Neural progenitor cell (in vitro differentiated cells): ENCODE measurements at regions not wholly inside any gene's neighbourhood (a gene's known extent, or its start where the extent isn't known, plus 50 kb on each side); places are given as distances from the start of the nearest gene placed in this dataset.

ENCODE experiments used
- DNase-seq: peaks from one replicate; pipeline ENCODE4 v3.0.0-alpha.2; 2016; ENCODE audit warnings: low spot score
- H2AFZ ChIP-seq: fragments of 200-600 bp; sonication (generic); replicated peaks from 2 replicates; pipeline ENCODE4 v1.6.1; 2016; ENCODE audit warnings: antibody characterized with exemption
- H3F3A ChIP-seq: fragments of 200-600 bp; sonication (generic); 2 replicates; pipeline ENCODE4 v1.6.1; 2016; ENCODE audit warnings: antibody characterized with exemption, low read depth
- H3K27ac ChIP-seq: fragments of 200-600 bp; sonication (generic); 2 replicates; pipeline ENCODE4 v1.5.1; 2016; ENCODE audit warnings: mild to moderate bottlenecking
- H3K27me3 ChIP-seq: fragments of 200-600 bp; sonication (generic); 2 replicates; pipeline ENCODE4 v1.6.1; 2016; ENCODE audit warnings: mild to moderate bottlenecking, moderate library complexity
- H3K36me3 ChIP-seq: fragments of 200-600 bp; sonication (generic); 2 replicates; pipeline ENCODE4 v1.5.1; 2016
- H3K4me1 ChIP-seq: fragments of 200-600 bp; sonication (generic); 2 replicates; pipeline ENCODE4 v1.6.1; 2016; ENCODE audit warnings: mixed run types
- H3K4me2 ChIP-seq: fragments of 200-600 bp; sonication (generic); 2 replicates; pipeline ENCODE4 v1.6.1; 2016
- H3K4me3 ChIP-seq: fragments of 200-600 bp; sonication (generic); 2 replicates; pipeline ENCODE4 v1.5.1; 2016
- H3K79me2 ChIP-seq: fragments of 200-600 bp; sonication (generic); 2 replicates; pipeline ENCODE4 v1.6.1; 2016; ENCODE audit warnings: low read depth
- H3K9ac ChIP-seq: fragments of 200-600 bp; sonication (generic); 2 replicates; pipeline ENCODE4 v1.6.1; 2016
- H3K9me3 ChIP-seq: fragments of 200-600 bp; sonication (generic); 2 replicates; pipeline ENCODE4 v1.5.1; 2016; ENCODE audit warnings: low read depth
- H4K20me1 ChIP-seq: fragments of 200-600 bp; sonication (generic); 2 replicates; pipeline ENCODE4 v1.6.1; 2016; ENCODE audit warnings: low read depth
- H3K27ac Mint-ChIP-seq: 3 replicates; pipeline ENCODE4 v1.8.0; 2021; ENCODE audit warnings: mixed read lengths
- H3K27me3 Mint-ChIP-seq: 2 replicates; pipeline ENCODE4 v1.8.0; 2022; ENCODE audit warnings: low read depth, mild to moderate bottlenecking, inconsistent platforms, moderate library complexity, mixed read lengths; ENCODE audit not compliant: insufficient read depth
- H3K36me3 Mint-ChIP-seq: 3 replicates; pipeline ENCODE4 v1.8.0; 2021; ENCODE audit warnings: mixed read lengths
- H3K4me1 Mint-ChIP-seq: 3 replicates; pipeline ENCODE4 v1.8.0; 2021; ENCODE audit warnings: mixed read lengths
- H3K4me3 Mint-ChIP-seq: 3 replicates; pipeline ENCODE4 v1.8.0; 2021; ENCODE audit warnings: mild to moderate bottlenecking, moderate library complexity, mixed read lengths
- H3K9me3 Mint-ChIP-seq: 3 replicates; pipeline ENCODE4 v1.8.0; 2020; ENCODE audit warnings: mixed read lengths
- CTCF ChIP-seq: fragments of 200-600 bp; sonication (generic); IDR thresholded peaks from 2 replicates; pipeline ENCODE4 v1.5.1; 2017; ENCODE audit warnings: antibody characterized with exemption, mild to moderate bottlenecking
- EZH2 ChIP-seq: fragments of 200-600 bp; sonication (generic); IDR thresholded peaks from 2 replicates; pipeline ENCODE4 v1.6.1; 2017; ENCODE audit warnings: antibody characterized with exemption, mild to moderate bottlenecking, moderate library complexity
- EZH2phosphoT487 ChIP-seq: fragments of 200-600 bp; sonication (generic); IDR thresholded peaks from 2 replicates; pipeline ENCODE4 v1.6.1; 2017; ENCODE audit warnings: antibody characterized with exemption

GRCh38 chr15:96699871-96700401, 369.4 kb downstream of the NR2F2 start:
- H3K4me3 ChIP-seq: no peak overlapping the region
- H3K36me3 Mint-ChIP-seq: no peaks in the 10 kb centered on the region
- H3F3A ChIP-seq: peaks cover 59% of the 10 kb centered on the region
- H3K9me3 Mint-ChIP-seq: no peaks in the 10 kb centered on the region
- H2AFZ ChIP-seq: no peak overlapping the region
- no peaks in the 10 kb centered on the region for H3K27me3 ChIP-seq
- H4K20me1 ChIP-seq: no peaks in the 10 kb centered on the region
- H3K27ac Mint-ChIP-seq: no peak overlapping the region
- peak; percentile 69 for DNase-seq
- no peaks in the 10 kb centered on the region for H3K9me3 ChIP-seq
- no peaks in the 10 kb centered on the region for H3K36me3 ChIP-seq
- peaks cover 71% of the 10 kb centered on the region for H3K4me1 ChIP-seq
- TF ChIP-seq EZH2phosphoT487 (no peak), EZH2 (no peak), CTCF (no peak)
- peaks cover 57% of the 10 kb centered on the region for H3K4me1 Mint-ChIP-seq
- H3K27me3 Mint-ChIP-seq: peaks cover 36% of the 10 kb centered on the region
- no peaks in the 10 kb centered on the region for H3K79me2 ChIP-seq
- no peak overlapping the region for H3K4me3 Mint-ChIP-seq
- peak overlapping the region; percentile 73 for H3K4me2 ChIP-seq
- H3K27ac ChIP-seq: peak overlapping the region; percentile 62
- no peak overlapping the region for H3K9ac ChIP-seq

DNA sequence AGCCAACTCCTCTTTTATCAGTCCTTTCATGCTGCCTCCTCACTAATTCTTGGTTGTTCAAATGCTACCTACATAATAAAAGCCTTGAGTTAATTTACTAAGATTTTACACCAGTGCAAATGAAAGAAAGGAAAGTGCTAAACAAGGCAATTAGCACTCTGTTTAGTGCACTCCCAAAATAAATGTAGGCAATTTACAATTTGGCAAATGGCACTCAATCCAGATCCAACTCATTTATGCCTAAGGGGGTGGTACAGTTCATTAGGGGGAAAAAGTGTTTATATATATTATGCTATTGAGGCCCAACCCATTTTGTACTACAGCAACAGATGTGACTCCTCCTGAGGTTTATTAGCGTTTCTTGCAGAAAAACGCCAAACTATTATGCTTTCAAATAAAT, 370.1 kb downstream of the NR2F2 start:
- H3F3A ChIP-seq: peaks cover 64% of the 10 kb centered on the region
- H3K36me3 ChIP-seq: no peaks in the 10 kb centered on the region
- no peaks in the 10 kb centered on the region for H3K27me3 ChIP-seq
- no peak for TF ChIP-seq EZH2
- no peak for TF ChIP-seq CTCF
- no peak for TF ChIP-seq EZH2phosphoT487
- Mint-ChIP-seq H3K9me3 (no peaks in the 10 kb centered on the region), H3K36me3 (no peaks in the 10 kb centered on the region), H3K27me3 (peaks cover 32% of the 10 kb centered on the region), H3K4me3 (no peak overlapping the region), H3K27ac (no peak overlapping the region), H3K4me1 (peaks cover 56% of the 10 kb centered on the region)
- H3K9ac ChIP-seq: no peak overlapping the region
- H3K4me2 ChIP-seq: peak overlapping the region; percentile 73
- H4K20me1 ChIP-seq: no peaks in the 10 kb centered on the region
- peaks cover 71% of the 10 kb centered on the region for H3K4me1 ChIP-seq
- no peaks in the 10 kb centered on the region for H3K9me3 ChIP-seq
- no peak overlapping the region for H3K27ac ChIP-seq
- H3K4me3 ChIP-seq: no peak overlapping the region
- no peak overlapping the region for H2AFZ ChIP-seq
- H3K79me2 ChIP-seq: no peaks in the 10 kb centered on the region
- DNase-seq: no peak

- Histone ChIP-seq H3K27ac (no peak overlapping the region), H3K27me3 (no peaks in the 10 kb centered on the region), H3F3A (peaks cover 64% of the 10 kb centered on the region), H3K79me2 (no peaks in the 10 kb centered on the region), H3K4me2 (peak overlapping the region; percentile 73), H2AFZ (no peak overlapping the region), H3K4me3 (no peak overlapping the region), H3K36me3 (no peaks in the 10 kb centered on the region), H3K4me1 (peaks cover 75% of the 10 kb centered on the region), H3K9ac (no peak overlapping the region), H4K20me1 (no peaks in the 10 kb centered on the region), H3K9me3 (no peaks in the 10 kb centered on the region)
- Mint-ChIP-seq H3K27me3 (peaks cover 28% of the 10 kb centered on the region), H3K4me1 (peaks cover 58% of the 10 kb centered on the region), H3K4me3 (no peak overlapping the region), H3K36me3 (no peaks in the 10 kb centered on the region), H3K27ac (no peak overlapping the region), H3K9me3 (no peaks in the 10 kb centered on the region)
- DNase-seq: no peak
- no peak for TF ChIP-seq EZH2
- no peak for TF ChIP-seq CTCF
- TF ChIP-seq EZH2phosphoT487: no peak
Observed at GRCh38 chr15:96701443-96701842, 370.9 kb downstream of the NR2F2 start.
